Kidney (tissue), 13 donors: ENCODE measurements at regions not wholly inside any gene's neighbourhood (a gene's known extent, or its start where the extent isn't known, plus 50 kb on each side); places are given as distances from the start of the nearest gene placed in this dataset.

Experiments used
- DNase-seq, 5 donors: peaks; one replicate each; pipeline ENCODE4 v3.0.0-alpha.2; 2013 to 2020
- FAIRE-seq: peaks from 2 replicates; lab custom pipeline; 2012; peaks lifted over from hg19 to GRCh38; lab: Jason Lieb, UNC
- H3K27ac ChIP-seq, 2 donors: one replicate each; pipeline ENCODE4 v1.7.0; 2013; ENCODE audit warnings: low read depth in 2 of 2, low read length in 2 of 2, inconsistent platforms in 1 of 2
- H3K27me3 ChIP-seq: one replicate; pipeline ENCODE4 v1.7.1; 2013; ENCODE audit warnings: low read length, inconsistent platforms; ENCODE audit not compliant: control insufficient read depth, insufficient read depth
- H3K36me3 ChIP-seq, 3 donors: one replicate each; pipeline versions ENCODE4 v1.7.0 to v1.7.1; 2013; ENCODE audit warnings: low read length in 3 of 3, control low read depth in 1 of 3, inconsistent platforms in 1 of 3; ENCODE audit not compliant: insufficient read depth in 3 of 3, control insufficient read depth in 2 of 3
- H3K4me1 ChIP-seq, 3 donors: one replicate each; pipeline versions ENCODE4 v1.7.0 to v1.7.1; 2013; ENCODE audit warnings: low read length in 3 of 3, inconsistent platforms in 1 of 3, low read depth in 1 of 3; ENCODE audit not compliant: control insufficient read depth in 2 of 3, insufficient read depth in 2 of 3
- H3K4me3 ChIP-seq, 3 donors: one replicate each; pipeline versions ENCODE4 v1.7.0 to v1.8.1; 2013; ENCODE audit warnings: low read length in 3 of 3, control low read depth in 1 of 3, inconsistent platforms in 1 of 3
- H3K9ac ChIP-seq, 3 donors: one replicate each; pipeline versions ENCODE4 v1.7.0 to v1.7.1; 2013; ENCODE audit warnings: low read length in 3 of 3, control low read depth in 1 of 3, inconsistent platforms in 1 of 3
- H3K9me3 ChIP-seq, 3 donors: one replicate each; pipeline versions ENCODE4 v1.7.0 to v1.7.1; 2013; ENCODE audit warnings: low read length in 3 of 3, control low read depth in 1 of 3, inconsistent platforms in 1 of 3; ENCODE audit not compliant: control insufficient read depth in 2 of 3, insufficient read depth in 1 of 3
- CTCF ChIP-seq: IDR thresholded peaks from 3 replicates; pipeline ENCODE4 v1.5.1; 2012; ENCODE audit warnings: mild to moderate bottlenecking, moderate library complexity, borderline replicate concordance; ENCODE audit not compliant: insufficient read depth; ENCODE audit errors: extremely low read depth
- intact Hi-C: fragments of 100-400 bp; cut with DNase I; formaldehyde crosslinking; loops from one replicate; pipeline ENCODE4 v1.11.1; 2022
- donor health status: control.
- donor health status: control.
- donor health status: control.
- donor health status: control.
- donor health status: control.
- donor health status: DM: yes; HTN: yes; CAD: no.
- donor health status: Normal renal cell carcinoma (clear cell type).

- no peaks in the 10 kb centered on the region for H3K9me3 ChIP-seq
- no peaks in the 10 kb centered on the region for H3K27me3 ChIP-seq
- DNase-seq, result peak in 1 of 5 donors; percentile 33
- H3K36me3 ChIP-seq, result no peaks in the 10 kb centered on the region
- H3K27ac ChIP-seq, result no peak overlapping the region
- no peak for TF ChIP-seq CTCF
- intact Hi-C loops, result no loop called here
- H3K9ac ChIP-seq, result no peak overlapping the region
- H3K4me3 ChIP-seq, result no peak overlapping the region
- FAIRE-seq, result no peak
- no peaks in the 10 kb centered on the region for H3K4me1 ChIP-seq
These were observed 528.4 kb downstream of the TBC1D22A start for GRCh38 chr22:47290706-47291430.

- Histone ChIP-seq H3K4me1 (no peaks in the 10 kb centered on the region), H3K9me3 (no peaks in the 10 kb centered on the region), H3K36me3 (no peaks in the 10 kb centered on the region), H3K27me3 (no peaks in the 10 kb centered on the region), H3K9ac (no peak overlapping the region), H3K27ac (no peak overlapping the region), H3K4me3 (no peak overlapping the region)
- no peak for TF ChIP-seq CTCF
- no peak for FAIRE-seq
- intact Hi-C loops, result no loop called here
- peak in 2 of 5 donors; percentile 28 to 62 for DNase-seq
These were observed 527.0 kb downstream of the TBC1D22A start for GRCh38 chr22:47289336-47289985.

GRCh38 chr22:47288680-47289079 lies 526.2 kb downstream of the TBC1D22A start:
- FAIRE-seq (no peak), DNase-seq (no peak)
- intact Hi-C loops, result no loop called here
- H3K9ac ChIP-seq, result no peak overlapping the region
- H3K36me3 ChIP-seq, result no peaks in the 10 kb centered on the region
- no peaks in the 10 kb centered on the region for H3K9me3 ChIP-seq
- no peaks in the 10 kb centered on the region for H3K27me3 ChIP-seq
- no peak overlapping the region for H3K4me3 ChIP-seq
- no peak overlapping the region for H3K27ac ChIP-seq
- TF ChIP-seq CTCF, result no peak
- no peaks in the 10 kb centered on the region for H3K4me1 ChIP-seq
